HG02970 (cell line): ENCODE measurements at regions not wholly inside any gene's neighbourhood (a gene's known extent, or its start where the extent isn't known, plus 50 kb on each side); places are given as distances from the start of the nearest gene placed in this dataset.
"Not testable (repeated sequence)": the region's sequence is repeated elsewhere in the genome, so short reads cannot be mapped to it uniquely, and the experiment has no call there.

Source experiments
- ATAC-seq: cut with Tn5 transposase; IDR thresholded peaks from one replicate; pipeline ENCODE4 v1.9.1; 2021; ENCODE audit warnings: mild to moderate bottlenecking, moderate library complexity, moderate number of reproducible peaks; ENCODE audit not compliant: unreplicated experiment, low FRiP score

- no peak for ATAC-seq
These were observed 129.1 kb upstream of the LDB2 start for GRCh38 chr4:17027495-17027894.

DNA sequence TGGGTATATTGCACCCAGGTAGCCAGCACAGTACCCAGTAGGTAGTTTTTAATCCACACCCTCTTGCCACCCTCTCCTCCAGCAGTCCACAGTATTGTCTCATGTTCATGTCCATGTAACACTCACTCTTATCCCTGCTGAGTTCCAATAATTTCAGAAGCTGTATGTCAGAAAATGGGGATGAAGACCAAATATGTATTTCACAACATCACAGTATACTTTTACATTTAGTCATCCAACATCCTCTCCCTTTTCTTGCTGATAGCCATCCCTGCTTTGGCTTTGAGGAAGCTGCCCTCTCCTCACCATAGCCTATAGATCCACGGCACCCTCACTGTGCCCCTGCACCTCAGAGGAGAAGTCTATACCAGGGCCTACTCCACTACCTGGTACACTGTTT is 126.0 kb upstream of the LDB2 start:
- ATAC-seq: no peak

DNA sequence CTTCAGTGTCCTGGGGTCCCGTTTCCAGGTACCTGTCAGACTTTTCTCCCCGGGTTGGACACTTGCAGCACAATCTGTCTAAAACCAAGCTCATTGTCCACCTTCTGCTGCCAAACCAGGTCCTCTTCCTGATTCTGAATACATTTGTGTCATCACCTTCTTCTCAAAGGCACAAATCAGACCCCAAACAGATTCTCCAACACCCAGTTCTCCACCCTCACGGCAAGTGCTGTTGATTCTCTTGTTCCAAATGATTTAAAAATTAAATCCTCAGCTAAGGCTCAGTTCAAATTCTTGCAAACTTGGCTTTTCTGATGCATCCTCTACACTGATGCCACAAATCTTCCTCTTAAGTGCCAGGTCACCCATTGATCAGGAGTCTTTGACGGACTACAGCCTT is 122.5 kb upstream of the LDB2 start:
- ATAC-seq: no peak

DNA sequence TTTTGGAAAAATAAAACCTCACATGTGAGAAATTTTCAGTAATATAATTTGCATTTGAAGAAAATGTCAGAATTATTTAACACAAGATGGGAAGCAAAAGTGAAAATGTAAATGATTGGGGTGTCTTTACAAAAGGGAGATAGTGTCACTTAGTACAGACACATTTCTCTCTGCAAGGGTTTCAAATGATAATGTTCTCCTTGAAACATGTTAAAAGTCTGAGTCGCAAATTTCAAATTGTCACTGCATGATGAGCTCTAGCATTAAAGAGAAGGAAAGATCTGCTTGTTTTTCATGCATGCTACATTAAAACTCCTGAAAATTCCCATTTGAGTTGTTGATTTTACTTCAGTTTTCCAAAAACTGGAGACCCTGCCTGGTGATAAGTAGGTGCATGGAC is 122.0 kb upstream of the LDB2 start:
- no peak for ATAC-seq

- not testable (repeated sequence) for ATAC-seq
These were observed 120.2 kb upstream of the LDB2 start for GRCh38 chr4:17018621-17019020.

GRCh38 chr4:17018013-17018412 is 119.6 kb upstream of the LDB2 start:
- no peak for ATAC-seq

DNA sequence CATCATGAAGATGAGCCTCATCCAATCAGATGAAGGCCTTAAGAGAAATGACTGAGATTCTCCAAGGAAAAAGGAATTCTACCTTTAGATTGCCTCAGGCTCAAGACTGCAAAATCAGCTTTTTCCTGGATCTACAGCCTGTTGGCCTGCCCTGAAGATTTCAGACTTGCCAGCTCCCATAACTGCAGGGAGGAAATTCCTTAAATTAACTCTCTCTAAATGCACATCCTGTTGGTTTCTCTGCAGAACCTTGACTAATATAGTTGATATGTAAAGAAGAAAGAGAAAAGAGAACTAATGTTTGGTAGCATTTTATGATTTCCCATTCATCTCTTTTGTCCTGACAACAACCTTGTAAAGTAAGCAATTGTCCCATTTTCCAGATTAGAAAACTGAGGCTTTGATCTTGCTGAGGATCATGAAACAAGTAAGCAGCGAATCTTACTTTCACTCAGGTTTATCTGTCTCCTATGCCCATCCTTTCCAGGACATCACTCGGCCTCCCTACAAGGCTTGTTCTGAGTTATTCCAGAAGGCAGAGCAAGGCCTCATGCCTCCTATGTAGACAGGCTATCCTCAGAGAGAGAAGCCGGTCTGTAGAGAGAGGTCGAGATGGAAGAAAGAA is 115.0 kb upstream of the LDB2 start:
- no peak for ATAC-seq

DNA sequence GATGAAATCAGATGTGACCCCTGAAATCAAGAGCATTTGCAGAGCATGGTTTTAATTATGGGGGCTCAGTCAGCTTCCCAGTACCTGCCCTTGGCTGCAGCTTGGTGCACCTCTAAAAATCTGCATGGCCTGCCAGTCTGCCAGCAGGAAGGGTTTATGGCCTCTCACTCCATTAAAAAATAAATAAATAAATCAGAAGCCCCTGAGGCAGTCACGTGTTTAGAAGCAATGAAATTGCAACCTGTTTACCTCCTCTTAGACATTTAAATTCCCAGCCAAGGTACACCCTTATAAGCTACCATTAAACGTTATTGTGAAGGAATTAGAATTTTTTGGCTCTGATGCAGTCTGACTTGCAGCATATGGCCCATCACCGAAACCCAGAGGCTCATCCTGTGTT is 114.0 kb upstream of the LDB2 start:
- no peak for ATAC-seq

DNA sequence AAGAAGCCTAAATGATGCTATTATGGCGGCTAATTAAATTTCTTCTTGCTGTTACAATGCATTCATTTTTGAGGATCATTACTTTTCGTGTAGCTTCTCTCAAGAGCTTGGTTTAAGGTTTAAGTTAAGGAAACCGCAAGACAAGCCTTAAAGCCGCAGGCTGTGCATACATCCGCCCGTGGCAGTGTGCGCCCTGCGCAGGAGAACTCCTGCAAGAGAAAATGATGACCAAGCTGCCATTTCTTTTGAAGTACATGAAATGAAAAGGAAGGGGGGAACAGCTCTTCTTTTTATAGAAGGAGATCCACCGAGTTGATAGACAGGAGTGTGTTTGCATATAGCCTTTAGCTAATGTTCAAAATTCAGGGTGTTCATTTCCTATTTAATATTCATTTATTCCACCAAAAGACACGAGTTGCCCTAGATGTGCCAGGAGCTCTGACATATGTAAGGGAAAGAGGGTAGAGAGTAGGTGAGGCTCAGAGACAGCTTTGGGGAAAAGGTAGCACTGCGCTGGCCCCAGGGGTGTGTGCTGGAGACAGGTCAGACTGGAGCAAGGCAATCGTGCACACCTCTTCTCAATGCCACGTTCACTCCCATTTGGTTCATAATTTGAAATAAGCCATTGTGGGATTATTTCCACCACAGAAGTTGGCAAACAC is 112.1 kb upstream of the LDB2 start:
- no peak for ATAC-seq

DNA sequence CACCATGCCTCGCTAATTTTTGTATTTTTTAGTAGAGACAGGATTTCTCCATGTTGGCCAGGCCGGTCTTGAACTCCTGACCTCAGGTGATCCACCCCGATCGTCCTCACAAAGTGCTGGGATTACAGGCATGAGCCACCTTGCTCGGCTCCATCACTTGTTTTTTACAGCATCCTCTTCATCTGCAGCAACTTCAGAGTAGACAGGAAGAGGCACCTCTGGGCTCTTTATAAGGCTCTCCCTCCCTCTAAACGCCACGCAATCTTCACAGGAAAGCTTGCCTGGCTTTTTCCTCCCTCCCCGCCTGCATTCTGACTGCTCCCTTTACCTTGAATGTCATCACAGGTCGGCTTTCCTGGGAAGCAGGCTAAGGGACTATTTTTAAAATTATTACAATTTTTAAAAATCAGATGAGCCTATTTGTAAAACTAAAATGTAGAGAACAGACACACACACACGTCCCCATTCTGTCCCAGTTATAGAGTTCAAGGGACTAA is 111.5 kb upstream of the LDB2 start:
- no peak for ATAC-seq

DNA sequence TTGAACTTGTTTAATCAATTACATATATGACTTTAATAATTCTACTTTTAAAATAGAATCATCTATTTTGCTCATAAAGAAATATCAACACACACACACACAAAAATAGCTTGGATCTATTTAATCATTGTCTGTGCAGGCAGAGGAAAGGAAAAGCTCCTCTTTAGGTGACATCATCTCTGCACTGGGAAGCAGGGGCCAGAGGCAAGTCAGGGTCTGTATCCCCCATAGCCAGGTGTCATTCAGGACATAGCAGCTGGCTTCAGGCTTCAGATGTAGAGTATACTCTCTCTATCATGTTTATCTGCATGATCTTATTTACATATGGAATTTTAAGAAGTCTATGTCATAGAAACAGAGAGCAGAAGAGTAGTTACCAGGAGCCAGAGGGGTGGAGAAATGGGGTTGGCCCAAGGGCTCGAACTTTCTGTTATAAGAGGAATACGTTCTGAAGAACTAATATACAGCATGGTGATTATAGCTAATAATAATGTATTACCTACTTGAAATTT is 110.4 kb upstream of the LDB2 start:
- no peak for ATAC-seq

GRCh38 chr4:17003606-17004392 is 105.4 kb upstream of the LDB2 start:
- ATAC-seq: not testable (repeated sequence)

DNA sequence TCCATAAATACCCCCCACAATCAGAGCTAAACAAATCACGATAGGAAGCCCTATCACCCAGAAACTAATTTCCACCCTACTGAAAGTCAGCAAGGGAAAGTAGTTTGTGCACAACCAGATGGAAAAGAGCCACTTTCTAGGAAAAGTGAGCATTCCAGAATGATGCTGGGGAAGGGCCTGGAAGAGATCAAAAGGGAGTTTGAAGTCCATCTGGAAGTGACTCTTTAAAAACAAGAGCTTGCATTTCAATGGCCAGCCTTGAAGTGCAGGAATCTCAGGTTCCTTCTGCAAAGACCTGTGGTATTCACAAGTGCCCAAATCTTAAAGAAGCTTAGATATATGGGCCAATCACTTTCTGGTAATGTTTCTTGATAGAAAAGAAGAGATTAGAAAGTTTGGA is 97.0 kb upstream of the LDB2 start:
- no peak for ATAC-seq

DNA sequence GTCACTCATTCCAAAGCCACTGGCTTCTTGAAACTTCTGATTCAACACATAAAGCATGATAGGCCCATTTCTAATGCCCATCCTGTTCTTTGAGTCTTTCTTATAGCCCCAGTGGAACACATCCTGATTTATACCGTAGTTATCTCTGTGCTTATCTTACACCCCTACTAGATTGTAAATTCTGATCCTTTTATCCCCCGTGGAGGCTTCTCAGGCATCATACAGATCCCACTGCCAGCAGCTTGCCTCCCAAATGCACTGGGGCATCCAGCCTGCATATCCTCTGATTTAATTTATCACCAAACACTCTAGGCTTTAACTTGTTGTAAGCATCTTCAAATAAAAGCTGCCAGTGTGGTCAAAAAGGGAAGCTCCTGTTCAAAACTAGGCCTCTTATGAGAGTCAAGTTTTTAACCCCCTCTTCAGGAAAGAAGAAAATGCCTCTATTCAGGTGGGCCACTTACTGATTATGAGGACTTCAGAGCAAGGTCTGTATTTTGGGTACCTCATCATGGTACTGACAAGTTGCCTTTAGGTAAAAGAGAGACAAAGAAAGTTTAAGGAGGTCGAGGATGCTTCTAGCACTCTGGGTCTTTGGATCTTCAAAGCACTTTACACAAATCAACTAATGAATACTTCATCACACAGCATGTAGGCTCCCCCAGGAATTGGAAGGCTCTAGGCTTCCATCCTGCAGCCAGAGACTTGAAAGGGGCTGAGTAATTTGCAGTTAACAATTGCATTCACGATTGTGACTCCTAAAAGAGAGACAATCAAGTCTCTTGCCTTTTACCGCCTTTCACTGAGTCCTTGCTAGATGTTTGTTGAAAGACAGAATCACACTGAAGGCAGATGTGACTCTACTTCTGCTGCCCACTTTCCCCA is 95.8 kb upstream of the LDB2 start:
- ATAC-seq: no peak

DNA sequence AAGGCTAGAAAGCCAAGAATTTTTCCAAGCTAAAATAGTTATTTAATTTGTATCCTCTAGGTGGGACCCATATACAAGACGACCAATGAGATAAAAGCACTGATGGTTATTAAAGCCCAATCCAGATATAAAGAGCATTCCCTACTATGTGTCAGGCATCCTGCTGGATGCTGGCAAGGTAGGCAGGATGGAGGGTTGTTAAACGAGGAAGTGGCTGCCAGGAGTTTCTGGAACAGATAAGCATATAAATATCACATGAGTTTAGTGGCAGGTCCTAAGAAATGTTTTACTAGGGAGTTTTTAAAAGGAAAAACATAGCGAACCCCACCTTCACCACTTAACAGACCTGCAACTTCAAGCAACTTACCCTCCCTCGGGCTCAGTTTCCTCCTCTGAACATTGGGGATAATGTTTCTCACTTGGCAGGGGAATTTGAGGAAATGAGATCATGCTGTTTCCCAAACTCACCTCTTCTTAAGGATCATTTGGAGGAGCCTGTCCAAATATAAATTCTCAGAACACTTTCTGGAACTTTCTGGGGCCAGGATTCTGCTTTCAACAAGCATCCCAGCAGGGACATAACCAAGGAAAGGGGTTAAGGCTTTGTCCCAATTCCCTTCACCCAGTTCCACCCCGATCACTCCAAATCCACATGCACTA is 94.3 kb upstream of the LDB2 start:
- no peak for ATAC-seq

DNA sequence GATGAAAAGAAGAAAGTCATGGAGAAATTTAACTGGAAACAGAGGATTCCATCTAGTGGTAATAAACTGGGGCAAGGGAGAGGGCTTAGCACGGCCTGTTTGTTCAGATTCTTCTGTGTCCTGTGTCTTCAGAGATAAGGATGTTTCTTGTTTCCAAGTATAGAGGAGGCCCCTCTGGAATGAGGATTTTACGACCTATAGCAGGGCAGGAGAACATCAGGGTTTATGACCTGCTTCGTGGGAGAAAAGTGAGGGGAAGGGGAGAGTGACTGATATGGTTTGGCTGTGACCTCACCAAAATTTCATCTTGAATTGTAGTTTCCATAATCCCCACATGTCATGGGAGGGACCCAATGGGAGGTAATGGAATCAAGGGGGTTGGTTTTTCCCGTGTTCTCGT is 93.0 kb upstream of the LDB2 start:
- no peak for ATAC-seq

GRCh38 chr4:16989371-16989770 is 90.9 kb upstream of the LDB2 start:
- ATAC-seq: no peak

GRCh38 chr4:16988814-16989213 is 90.4 kb upstream of the LDB2 start:
- no peak for ATAC-seq

- no peak for ATAC-seq
These were observed 78.6 kb upstream of the LDB2 start for GRCh38 chr4:16977081-16977480.

GRCh38 chr4:16969696-16970135 is 71.3 kb upstream of the LDB2 start:
- ATAC-seq: no peak
